ENCODE measurements at regions not wholly inside any gene's neighbourhood (a gene's known extent, or its start where the extent isn't known, plus 50 kb on each side); places are given as distances from the start of the nearest gene placed in this dataset.

DNA sequence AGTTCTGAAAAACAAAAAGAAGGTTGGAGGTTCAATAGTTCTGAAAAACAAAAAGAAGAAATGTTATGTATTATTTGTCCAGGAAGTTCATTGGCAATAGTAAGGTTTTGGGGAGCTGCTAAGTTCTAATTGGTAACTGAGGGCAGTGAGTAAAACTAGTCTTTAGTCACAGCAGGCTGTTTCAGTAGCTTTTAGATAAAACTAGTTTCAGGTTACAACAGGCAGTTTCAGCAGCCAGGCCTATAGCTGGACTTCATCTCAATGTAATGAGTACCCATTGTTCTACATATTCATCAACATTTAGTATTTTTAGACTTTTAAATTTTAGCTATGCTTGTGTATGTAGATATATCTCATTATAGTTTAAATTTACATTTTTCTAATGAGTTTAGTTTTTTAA lies 639.3 kb downstream of the TOX3 start:
- TF ChIP-seq ZFP41 (CRISPR knock-in tag; IDR thresholded peaks at IDR 0.05; ENCODE audit: borderline replicate concordance) (no peak), RXRA (CRISPR knock-in tag; IDR thresholded peaks at IDR 0.05) (no peak), FOXJ3 (CRISPR knock-in tag; IDR thresholded peaks at IDR 0.05; ENCODE audit: borderline replicate concordance) (no peak), DNMT1 (CRISPR knock-in tag; IDR thresholded peaks at IDR 0.05) (no peak), ZNF644 (CRISPR knock-in tag; IDR thresholded peaks at IDR 0.05; ENCODE audit: low read depth) (no peak), MTA3 (CRISPR knock-in tag; IDR thresholded peaks at IDR 0.05) (no peak), TAF1 (CRISPR knock-in tag; IDR thresholded peaks at IDR 0.05) (no peak), ZNF274 (CRISPR knock-in tag; IDR thresholded peaks at IDR 0.05) (no peak), ZNF776 (CRISPR knock-in tag; IDR thresholded peaks at IDR 0.05) (no peak), PHF8 (CRISPR knock-in tag; IDR thresholded peaks at IDR 0.05) (no peak), RFX3 (CRISPR knock-in tag; IDR thresholded peaks at IDR 0.05) (no peak)
- TF ChIP-seq, protein P1, sequence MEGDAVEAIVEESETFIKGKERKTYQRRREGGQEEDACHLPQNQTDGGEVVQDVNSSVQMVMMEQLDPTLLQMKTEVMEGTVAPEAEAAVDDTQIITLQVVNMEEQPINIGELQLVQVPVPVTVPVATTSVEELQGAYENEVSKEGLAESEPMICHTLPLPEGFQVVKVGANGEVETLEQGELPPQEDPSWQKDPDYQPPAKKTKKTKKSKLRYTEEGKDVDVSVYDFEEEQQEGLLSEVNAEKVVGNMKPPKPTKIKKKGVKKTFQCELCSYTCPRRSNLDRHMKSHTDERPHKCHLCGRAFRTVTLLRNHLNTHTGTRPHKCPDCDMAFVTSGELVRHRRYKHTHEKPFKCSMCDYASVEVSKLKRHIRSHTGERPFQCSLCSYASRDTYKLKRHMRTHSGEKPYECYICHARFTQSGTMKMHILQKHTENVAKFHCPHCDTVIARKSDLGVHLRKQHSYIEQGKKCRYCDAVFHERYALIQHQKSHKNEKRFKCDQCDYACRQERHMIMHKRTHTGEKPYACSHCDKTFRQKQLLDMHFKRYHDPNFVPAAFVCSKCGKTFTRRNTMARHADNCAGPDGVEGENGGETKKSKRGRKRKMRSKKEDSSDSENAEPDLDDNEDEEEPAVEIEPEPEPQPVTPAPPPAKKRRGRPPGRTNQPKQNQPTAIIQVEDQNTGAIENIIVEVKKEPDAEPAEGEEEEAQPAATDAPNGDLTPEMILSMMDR (CRISPR knock-in tag; IDR thresholded peaks at IDR 0.05), result no peak
- TF ChIP-seq, protein P2, sequence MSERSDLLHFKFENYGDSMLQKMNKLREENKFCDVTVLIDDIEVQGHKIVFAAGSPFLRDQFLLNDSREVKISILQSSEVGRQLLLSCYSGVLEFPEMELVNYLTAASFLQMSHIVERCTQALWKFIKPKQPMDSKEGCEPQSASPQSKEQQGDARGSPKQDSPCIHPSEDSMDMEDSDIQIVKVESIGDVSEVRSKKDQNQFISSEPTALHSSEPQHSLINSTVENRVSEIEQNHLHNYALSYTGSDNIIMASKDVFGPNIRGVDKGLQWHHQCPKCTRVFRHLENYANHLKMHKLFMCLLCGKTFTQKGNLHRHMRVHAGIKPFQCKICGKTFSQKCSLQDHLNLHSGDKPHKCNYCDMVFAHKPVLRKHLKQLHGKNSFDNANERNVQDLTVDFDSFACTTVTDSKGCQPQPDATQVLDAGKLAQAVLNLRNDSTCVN (CRISPR knock-in tag; IDR thresholded peaks at IDR 0.05; ENCODE audit: borderline replicate concordance), result no peak
